ENCODE measurements at regions not wholly inside any gene's neighbourhood (a gene's known extent, or its start where the extent isn't known, plus 50 kb on each side); places are given as distances from the start of the nearest gene placed in this dataset.

DNA sequence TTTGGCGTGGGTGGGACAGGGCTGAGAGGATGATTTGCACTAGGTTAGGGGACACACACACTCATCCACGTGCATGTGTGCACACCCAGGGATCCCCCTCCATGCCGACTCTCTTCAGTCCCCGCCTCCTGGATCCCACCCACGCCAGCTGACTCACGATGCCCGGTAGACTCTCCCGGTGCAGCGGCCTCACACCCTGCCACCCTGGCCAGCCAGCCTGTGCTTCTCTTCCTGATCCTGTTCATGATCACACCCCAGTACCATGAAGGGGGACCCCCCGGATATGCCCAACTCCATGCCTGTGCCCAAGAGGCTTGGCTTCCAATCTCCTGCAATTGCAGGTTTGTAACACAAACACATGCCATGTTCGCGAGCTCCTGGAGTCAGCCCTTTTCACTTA lies 157.8 kb upstream of the HDAC4 start:
- ATAC-seq, result no peak
- no peak overlapping the region for H3K4me3 ChIP-seq
- FAIRE-seq, result no peak
- in situ Hi-C loops (cut with MboI), result no loop called here
- H3K27ac ChIP-seq (ENCODE audit: control insufficient read depth, insufficient read depth), result no peak overlapping the region
- DNase-seq (ENCODE audit: low read depth, low spot score), result no peak
- ChIA-PET CTCF (no interaction called here), SMC1A (ENCODE audit: uncharacterized antibody, unreplicated experiment) (no interaction called here), RAD21 (ENCODE audit: unreplicated experiment) (no interaction called here), POLR2A (no interaction called here)
- no peaks in the 10 kb centered on the region for H3K9me3 ChIP-seq (replicated peaks; ENCODE audit: control insufficient read depth, insufficient read depth, low read length)
- H3K9ac ChIP-seq (ENCODE audit: control insufficient read depth, insufficient read depth, low read length), result no peak overlapping the region
- TF ChIP-seq, protein P1, sequence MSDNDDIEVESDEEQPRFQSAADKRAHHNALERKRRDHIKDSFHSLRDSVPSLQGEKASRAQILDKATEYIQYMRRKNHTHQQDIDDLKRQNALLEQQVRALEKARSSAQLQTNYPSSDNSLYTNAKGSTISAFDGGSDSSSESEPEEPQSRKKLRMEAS (IDR thresholded peaks at IDR 0.05; ENCODE audit: low read depth, low read length), result no peak
- no peak for TF ChIP-seq RAD51 (IDR thresholded peaks at IDR 0.05)
- TF ChIP-seq ZNF622 (IDR thresholded peaks at IDR 0.05), result no peak
- TF ChIP-seq IKZF2 (IDR thresholded peaks at IDR 0.05), result no peak
- TF ChIP-seq, protein P2, sequence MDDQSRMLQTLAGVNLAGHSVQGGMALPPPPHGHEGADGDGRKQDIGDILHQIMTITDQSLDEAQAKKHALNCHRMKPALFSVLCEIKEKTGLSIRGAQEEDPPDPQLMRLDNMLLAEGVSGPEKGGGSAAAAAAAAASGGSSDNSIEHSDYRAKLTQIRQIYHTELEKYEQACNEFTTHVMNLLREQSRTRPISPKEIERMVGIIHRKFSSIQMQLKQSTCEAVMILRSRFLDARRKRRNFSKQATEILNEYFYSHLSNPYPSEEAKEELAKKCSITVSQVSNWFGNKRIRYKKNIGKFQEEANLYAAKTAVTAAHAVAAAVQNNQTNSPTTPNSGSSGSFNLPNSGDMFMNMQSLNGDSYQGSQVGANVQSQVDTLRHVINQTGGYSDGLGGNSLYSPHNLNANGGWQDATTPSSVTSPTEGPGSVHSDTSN (IDR thresholded peaks at IDR 0.05; ENCODE audit: insufficient replicate concordance, low read depth, low read length), result no peak
- no peak for TF ChIP-seq NR2C2 (IDR thresholded peaks at IDR 0.05; ENCODE audit: borderline replicate concordance, control insufficient read depth, insufficient read length, low read depth)
- TF ChIP-seq ZNF274 (IDR thresholded peaks at IDR 0.05; ENCODE audit: insufficient read depth, insufficient read length), result no peak
- no peak for TF ChIP-seq ZBED1 (IDR thresholded peaks at IDR 0.05; ENCODE audit: borderline replicate concordance)
- no peak for TF ChIP-seq LARP7 (IDR thresholded peaks at IDR 0.05)
- no peaks in the 10 kb centered on the region for H4K20me1 ChIP-seq (ENCODE audit: control insufficient read depth, insufficient read depth)
- intact Hi-C loops (cut with micrococcal nuclease; ENCODE audit: unreplicated experiment), result no loop called here
- WGBS (ENCODE audit: insufficient coverage, insufficient replicate concordance, low lambda C conversion rate, missing lambda C conversion rate), result 55% methylated on average over 12 of the region's 12 CpGs
- H2AFZ ChIP-seq (ENCODE audit: control insufficient read depth, low read depth, low read length), result no peak overlapping the region
- no peaks in the 10 kb centered on the region for H3K4me1 ChIP-seq (ENCODE audit: control insufficient read depth, insufficient read depth, low read length)
- H3K36me3 ChIP-seq (ENCODE audit: control insufficient read depth in 2 of 2, insufficient read depth in 2 of 2, low read length in 1 of 2), result no peaks in the 10 kb centered on the region
- H3K4me2 ChIP-seq (ENCODE audit: control insufficient read depth, insufficient read depth), result no peak overlapping the region
- H3K79me2 ChIP-seq (ENCODE audit: control insufficient read depth, insufficient read depth, low read length), result no peaks in the 10 kb centered on the region
- no TSS peak for BruUV-seq (replicated peaks)
- H3K27me3 ChIP-seq (replicated peaks in 1 of 2; ENCODE audit: control insufficient read depth in 2 of 2, insufficient read depth in 2 of 2, low read length in 1 of 2), result no peaks in the 10 kb centered on the region; a peak in 3 of 4 replicates

All from GM12878 (cell line).